Fibroblast of villous mesenchyme (primary cell): ENCODE measurements at regions not wholly inside any gene's neighbourhood (a gene's known extent, or its start where the extent isn't known, plus 50 kb on each side); places are given as distances from the start of the nearest gene placed in this dataset.

Experiments used
- DNase-seq: peaks from one replicate; pipeline ENCODE4 v3.0.0-alpha.2; 2010; ENCODE audit warnings: low read depth
- H3K4me3 ChIP-seq: 2 replicates; pipeline ENCODE4 v1.5.1; 2011; ENCODE audit warnings: low read depth, mild to moderate bottlenecking, low read length
- CTCF ChIP-seq: IDR thresholded peaks from 2 replicates; pipeline ENCODE4 v1.5.1; 2012; ENCODE audit warnings: low read depth, mild to moderate bottlenecking, low read length; ENCODE audit not compliant: insufficient read depth

- no peak for DNase-seq
- H3K4me3 ChIP-seq = no peak overlapping the region
- TF ChIP-seq CTCF = no peak
Measured at GRCh38 chr11:134644476-134645456, 232.7 kb upstream of the B3GAT1 start.

GRCh38 chr11:134643115-134644012 lies 231.3 kb upstream of the B3GAT1 start:
- H3K4me3 ChIP-seq = no peak overlapping the region
- DNase-seq = peak; percentile 2
- no peak for TF ChIP-seq CTCF

- TF ChIP-seq CTCF = no peak
- no peak overlapping the region for H3K4me3 ChIP-seq
- no peak for DNase-seq
Measured at GRCh38 chr11:134642206-134642605, 230.2 kb upstream of the B3GAT1 start.

GRCh38 chr11:134640971-134641968 lies 229.2 kb upstream of the B3GAT1 start:
- no peak for DNase-seq
- no peak overlapping the region for H3K4me3 ChIP-seq
- TF ChIP-seq CTCF = no peak

- no peak overlapping the region for H3K4me3 ChIP-seq
- no peak for TF ChIP-seq CTCF
- no peak for DNase-seq
Measured at GRCh38 chr11:134640536-134640935, 228.5 kb upstream of the B3GAT1 start.

- TF ChIP-seq CTCF = peak; percentile 4
- peak; percentile 13 for DNase-seq
- no peak overlapping the region for H3K4me3 ChIP-seq
Measured at GRCh38 chr11:134639586-134640330, 227.7 kb upstream of the B3GAT1 start.
